ENCODE measurements at regions not wholly inside any gene's neighbourhood (a gene's known extent, or its start where the extent isn't known, plus 50 kb on each side); places are given as distances from the start of the nearest gene placed in this dataset.

DNA sequence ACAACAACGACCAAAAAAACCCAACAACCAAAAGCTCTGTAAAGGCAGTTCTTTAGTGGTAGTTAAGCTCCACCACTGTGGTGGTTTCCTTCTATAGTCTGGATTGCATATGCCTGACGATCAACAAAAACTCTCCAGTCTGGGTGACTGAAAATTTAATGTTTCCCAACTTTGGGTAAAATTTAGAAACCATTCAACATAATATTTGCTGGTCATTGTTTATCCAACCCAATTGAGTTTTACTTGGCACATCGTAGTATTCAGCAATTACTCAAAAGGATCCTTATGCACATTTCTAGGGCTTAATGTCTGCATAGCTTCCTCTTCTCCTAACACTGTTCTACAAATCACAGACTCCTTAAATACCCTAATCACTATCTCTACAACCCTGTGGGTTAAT is 1080.2 kb upstream of the NRXN1 start:
- no peak for TF ChIP-seq CTCF (IDR thresholded peaks at IDR 0.05; ENCODE audit: low read depth, low read length)
- no peak overlapping the region for H3K4me3 ChIP-seq (ENCODE audit: low read depth, low read length)

DNA sequence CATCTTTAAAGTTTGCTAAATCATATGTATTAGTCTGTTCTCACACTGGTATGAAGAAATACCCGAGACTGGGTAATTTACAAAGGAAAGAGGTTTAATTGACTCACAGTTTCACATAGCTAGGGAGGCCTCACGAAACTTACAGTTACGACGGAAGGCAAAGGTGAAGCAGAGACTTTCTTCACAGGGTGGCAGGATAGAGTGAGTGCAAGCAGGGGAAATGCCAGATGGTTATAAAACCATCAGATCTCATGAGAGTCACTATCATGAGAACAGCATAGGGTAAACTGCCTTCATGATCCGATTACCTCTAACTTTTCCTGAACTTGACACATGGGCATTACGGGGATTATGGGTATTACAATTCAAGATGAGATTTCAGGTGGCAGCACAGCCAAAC is 1075.2 kb upstream of the NRXN1 start:
- no peak for TF ChIP-seq CTCF (IDR thresholded peaks at IDR 0.05; ENCODE audit: low read depth, low read length)
- no peak overlapping the region for H3K4me3 ChIP-seq (ENCODE audit: low read depth, low read length)

DNA sequence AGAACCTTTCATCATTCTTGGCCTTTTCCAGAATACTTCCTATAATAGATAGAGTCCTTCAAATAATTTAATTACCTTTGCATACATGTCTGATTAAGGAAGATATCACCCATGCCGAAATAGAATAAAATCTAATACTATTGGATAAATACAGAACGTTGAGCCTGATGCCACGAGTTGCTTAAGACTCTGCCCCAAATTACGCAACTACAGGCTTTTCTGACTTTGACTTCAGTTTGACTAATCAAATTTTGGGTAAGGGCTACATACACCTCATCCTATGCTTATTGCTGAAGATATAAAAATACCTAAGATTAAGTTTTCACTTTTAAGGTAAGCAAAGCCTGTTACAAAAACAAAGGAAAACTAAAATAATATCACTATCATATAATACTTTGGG is 1065.1 kb upstream of the NRXN1 start:
- no peak for TF ChIP-seq CTCF (IDR thresholded peaks at IDR 0.05; ENCODE audit: low read depth, low read length)

GRCh38 chr2:52084759-52085158 is 1052.8 kb upstream of the NRXN1 start:
- H3K4me3 ChIP-seq (ENCODE audit: low read depth, low read length) = no peak overlapping the region
- TF ChIP-seq CTCF (IDR thresholded peaks at IDR 0.05; ENCODE audit: low read depth, low read length) = no peak

More for the DNA sequence above, 1065.1 kb upstream of the NRXN1 start:
- no peak overlapping the region for H3K4me3 ChIP-seq (ENCODE audit: low read depth, low read length)

- TF ChIP-seq CTCF (IDR thresholded peaks at IDR 0.05; ENCODE audit: low read depth, low read length) = no peak
- H3K4me3 ChIP-seq (ENCODE audit: low read depth, low read length) = no peak overlapping the region
These were observed 1051.3 kb upstream of the NRXN1 start for GRCh38 chr2:52083214-52083613.

DNA sequence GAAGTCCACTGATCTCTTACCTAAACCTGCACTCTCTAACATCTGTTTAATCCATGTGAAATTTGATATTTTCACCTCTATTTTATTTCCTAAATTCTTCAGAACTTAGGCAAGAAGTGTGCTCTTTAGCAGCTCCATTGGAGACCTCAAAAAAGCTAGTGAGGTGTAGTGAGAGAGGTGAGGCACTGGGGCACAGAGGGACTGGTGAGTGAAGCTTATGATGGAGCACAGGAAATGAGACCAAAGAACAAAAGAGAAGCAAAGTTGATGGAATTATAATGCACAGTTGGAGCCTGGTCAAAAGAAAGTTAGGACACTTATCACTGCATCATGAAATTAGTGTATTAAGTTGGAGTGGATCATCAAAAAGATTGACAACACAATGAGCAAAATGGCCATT is 1050.7 kb upstream of the NRXN1 start:
- no peak overlapping the region for H3K4me3 ChIP-seq (ENCODE audit: low read depth, low read length)
- TF ChIP-seq CTCF (IDR thresholded peaks at IDR 0.05; ENCODE audit: low read depth, low read length) = no peak

DNA sequence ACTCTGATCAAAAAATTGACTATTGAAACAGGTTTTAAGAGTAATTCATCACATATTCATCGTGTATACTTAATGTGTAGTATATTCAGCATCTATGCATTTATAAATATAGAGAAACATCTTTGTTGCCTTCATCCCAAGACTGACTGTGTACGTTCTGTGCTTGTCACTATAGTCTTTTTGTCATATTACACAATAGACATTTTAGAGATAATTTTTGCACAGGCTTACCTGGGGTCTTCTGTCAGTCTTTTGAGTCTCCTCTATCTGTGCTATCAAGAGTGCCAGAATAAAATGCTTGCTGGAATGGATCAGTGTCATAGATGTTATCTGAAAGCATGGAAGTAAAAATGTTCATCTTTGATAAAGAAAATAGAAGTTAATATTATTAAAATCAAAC is 1047.7 kb upstream of the NRXN1 start:
- no peak overlapping the region for H3K4me3 ChIP-seq (ENCODE audit: low read depth, low read length)
- no peak for TF ChIP-seq CTCF (IDR thresholded peaks at IDR 0.05; ENCODE audit: low read depth, low read length)
